Keratinocyte (primary cell): ENCODE measurements at regions not wholly inside any gene's neighbourhood (a gene's known extent, or its start where the extent isn't known, plus 50 kb on each side); places are given as distances from the start of the nearest gene placed in this dataset.

Source experiments
- DNase-seq: peaks from one replicate; pipeline ENCODE4 v3.0.0-alpha.2; 2011; ENCODE audit warnings: low read depth, missing footprints, low spot score
- FAIRE-seq: peaks from 2 replicates; lab custom pipeline; 2011; peaks lifted over from hg19 to GRCh38; lab: Jason Lieb, UNC
- H2AFZ ChIP-seq: 2 replicates; pipeline ENCODE4 v1.6.0; 2012; ENCODE audit warnings: low read length, control low read depth, inconsistent platforms; ENCODE audit not compliant: control insufficient read depth
- H3K27ac ChIP-seq: 2 replicates; pipeline ENCODE4 v1.5.1; 2011; ENCODE audit warnings: low read length; ENCODE audit not compliant: control insufficient read depth, insufficient read depth
- H3K27me3 ChIP-seq: 3 replicates; pipeline ENCODE4 v1.6.0; 2011; ENCODE audit warnings: low read length; ENCODE audit not compliant: control insufficient read depth, insufficient read depth; ENCODE audit errors: extremely low read depth
- H3K36me3 ChIP-seq, 2 experiments: 2 replicates in 1 of 2; 3 replicates in 1 of 2; pipeline ENCODE4 v1.5.1; 2011; ENCODE audit warnings: low read length in 2 of 2, mild to moderate bottlenecking in 1 of 2; ENCODE audit not compliant: control insufficient read depth in 2 of 2, insufficient read depth in 2 of 2; ENCODE audit errors: extremely low read depth in 1 of 2
- H3K4me1 ChIP-seq: 3 replicates; pipeline ENCODE4 v1.5.1; 2011; ENCODE audit warnings: low read length; ENCODE audit not compliant: control insufficient read depth, insufficient read depth; ENCODE audit errors: extremely low read depth
- H3K4me2 ChIP-seq: 3 replicates; pipeline ENCODE4 v1.6.0; 2011; ENCODE audit warnings: low read depth, low read length; ENCODE audit not compliant: control insufficient read depth, insufficient read depth; ENCODE audit errors: extremely low read depth
- H3K4me3 ChIP-seq, 3 experiments: fragments of 200-600 bp in 1 of 3; sonication (generic) in 1 of 3; 2 replicates in 2 of 3; 3 replicates in 1 of 3; pipeline ENCODE4 v1.5.1; 2011 to 2016; ENCODE audit warnings: low read length in 3 of 3, mild to moderate bottlenecking in 3 of 3, control low read depth in 2 of 3, inconsistent platforms in 1 of 3, low read depth in 1 of 3, mixed read lengths in 1 of 3, mixed run types in 1 of 3, moderate library complexity in 1 of 3; ENCODE audit not compliant: control insufficient read depth in 2 of 3, insufficient read depth in 2 of 3; ENCODE audit errors: extremely low read depth in 1 of 3
- H3K79me2 ChIP-seq: 2 replicates; pipeline ENCODE4 v1.6.0; 2012; ENCODE audit warnings: low read length; ENCODE audit not compliant: control insufficient read depth, insufficient read depth
- H3K9ac ChIP-seq: 3 replicates; pipeline ENCODE4 v1.6.0; 2011; ENCODE audit warnings: low read length; ENCODE audit not compliant: control insufficient read depth, insufficient read depth; ENCODE audit errors: extremely low read depth
- H3K9me1 ChIP-seq: 3 replicates; pipeline ENCODE4 v1.6.0; 2011; ENCODE audit warnings: low read length; ENCODE audit not compliant: control insufficient read depth, insufficient read depth; ENCODE audit errors: extremely low read depth
- H3K9me3 ChIP-seq: 2 replicates; pipeline ENCODE4 v1.5.1; 2012; ENCODE audit warnings: low read depth, low read length; ENCODE audit not compliant: control insufficient read depth
- H4K20me1 ChIP-seq: 3 replicates; pipeline ENCODE4 v1.6.0; 2011; ENCODE audit warnings: low read length; ENCODE audit not compliant: control insufficient read depth, insufficient read depth; ENCODE audit errors: extremely low read depth
- EZH2 ChIP-seq: IDR thresholded peaks from one replicate; pipeline ENCODE4 v1.6.1; 2012; ENCODE audit warnings: inconsistent platforms, mild to moderate bottlenecking, low read length, moderate library complexity
- dilution Hi-C: fragments of 300-500 bp; cut with MboI; formaldehyde crosslinking; loops from one replicate; pipeline ENCODE4 v1.7.0; 2020; ENCODE audit warnings: low sequenced_read_pairs; ENCODE audit not compliant: extremely low pct_ligation_motif_present
- TF ChIP-seq, protein P1 (sequence below), 3 experiments: IDR thresholded peaks in 1 of 3; conservative IDR thresholded peaks in 1 of 3; optimal IDR thresholded peaks in 1 of 3; 2 replicates in 2 of 3; 3 replicates in 1 of 3; pipeline versions ENCODE3 to v1.5.1; 2011; ENCODE audit warnings: low read length in 3 of 3, mild to moderate bottlenecking in 3 of 3, moderate library complexity in 2 of 3, control low read depth in 1 of 3, inconsistent platforms in 1 of 3; ENCODE audit not compliant: insufficient read depth in 2 of 3; ENCODE audit errors: extremely low read depth in 1 of 3

DNA sequence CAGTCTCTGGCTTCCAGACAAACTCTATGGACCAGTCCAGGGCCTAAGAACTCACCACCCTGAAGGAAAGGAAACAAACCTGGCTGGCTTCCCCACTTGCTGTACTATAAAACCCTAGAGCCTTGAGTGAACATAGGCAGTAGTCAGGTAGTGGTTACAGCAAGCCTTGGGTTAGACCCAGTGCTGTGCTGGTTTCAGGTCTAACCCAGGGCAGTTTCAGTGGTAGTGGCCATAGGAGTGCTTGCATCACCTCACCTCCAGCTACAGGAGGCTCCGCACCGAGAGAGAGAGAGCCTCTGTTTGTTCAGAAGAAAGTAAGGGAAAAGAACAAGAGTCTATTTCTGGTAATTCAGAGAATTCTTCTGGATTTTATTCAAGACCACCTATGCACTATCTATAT is 714.1 kb upstream of the CDH10 start:
- H3K27ac ChIP-seq = no peak overlapping the region
- no peak overlapping the region for H3K9ac ChIP-seq
- FAIRE-seq (no peak), DNase-seq (no peak)
- no peaks in the 10 kb centered on the region for H3K9me1 ChIP-seq
- no peaks in the 10 kb centered on the region for H3K79me2 ChIP-seq
- no peaks in the 10 kb centered on the region for H4K20me1 ChIP-seq
- H3K36me3 ChIP-seq = no peaks in the 10 kb centered on the region
- TF ChIP-seq, protein P1, sequence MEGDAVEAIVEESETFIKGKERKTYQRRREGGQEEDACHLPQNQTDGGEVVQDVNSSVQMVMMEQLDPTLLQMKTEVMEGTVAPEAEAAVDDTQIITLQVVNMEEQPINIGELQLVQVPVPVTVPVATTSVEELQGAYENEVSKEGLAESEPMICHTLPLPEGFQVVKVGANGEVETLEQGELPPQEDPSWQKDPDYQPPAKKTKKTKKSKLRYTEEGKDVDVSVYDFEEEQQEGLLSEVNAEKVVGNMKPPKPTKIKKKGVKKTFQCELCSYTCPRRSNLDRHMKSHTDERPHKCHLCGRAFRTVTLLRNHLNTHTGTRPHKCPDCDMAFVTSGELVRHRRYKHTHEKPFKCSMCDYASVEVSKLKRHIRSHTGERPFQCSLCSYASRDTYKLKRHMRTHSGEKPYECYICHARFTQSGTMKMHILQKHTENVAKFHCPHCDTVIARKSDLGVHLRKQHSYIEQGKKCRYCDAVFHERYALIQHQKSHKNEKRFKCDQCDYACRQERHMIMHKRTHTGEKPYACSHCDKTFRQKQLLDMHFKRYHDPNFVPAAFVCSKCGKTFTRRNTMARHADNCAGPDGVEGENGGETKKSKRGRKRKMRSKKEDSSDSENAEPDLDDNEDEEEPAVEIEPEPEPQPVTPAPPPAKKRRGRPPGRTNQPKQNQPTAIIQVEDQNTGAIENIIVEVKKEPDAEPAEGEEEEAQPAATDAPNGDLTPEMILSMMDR (optimal IDR thresholded peaks at IDR 0.05 in 1 of 3, IDR thresholded peaks at IDR 0.05 in 1 of 3, conservative IDR thresholded peaks at IDR 0.05 in 1 of 3; ENCODE audit: extremely low read depth in 1 of 3, insufficient read depth in 2 of 3, low read length in 3 of 3) = no peak
- no peak for TF ChIP-seq EZH2
- H3K4me2 ChIP-seq = no peak overlapping the region
- no peaks in the 10 kb centered on the region for H3K9me3 ChIP-seq
- H2AFZ ChIP-seq = no peak overlapping the region
- no peak overlapping the region for H3K4me3 ChIP-seq
- dilution Hi-C loops = no loop called here
- no peaks in the 10 kb centered on the region for H3K27me3 ChIP-seq
- no peaks in the 10 kb centered on the region for H3K4me1 ChIP-seq

GRCh38 chr5:25357605-25358004 is 712.8 kb upstream of the CDH10 start:
- no peaks in the 10 kb centered on the region for H3K27me3 ChIP-seq
- dilution Hi-C loops = no loop called here
- no peak overlapping the region for H2AFZ ChIP-seq
- no peak overlapping the region for H3K9ac ChIP-seq
- no peak for FAIRE-seq
- no peak overlapping the region for H3K4me2 ChIP-seq
- no peak overlapping the region for H3K27ac ChIP-seq
- H3K9me3 ChIP-seq = no peaks in the 10 kb centered on the region
- no peaks in the 10 kb centered on the region for H3K4me1 ChIP-seq
- H3K9me1 ChIP-seq = no peaks in the 10 kb centered on the region
- no peaks in the 10 kb centered on the region for H3K36me3 ChIP-seq
- no peak overlapping the region for H3K4me3 ChIP-seq
- TF ChIP-seq, protein P1 (optimal IDR thresholded peaks at IDR 0.05 in 1 of 3, IDR thresholded peaks at IDR 0.05 in 1 of 3, conservative IDR thresholded peaks at IDR 0.05 in 1 of 3; ENCODE audit: extremely low read depth in 1 of 3, insufficient read depth in 2 of 3, low read length in 3 of 3) = no peak
- no peak for TF ChIP-seq EZH2
- H4K20me1 ChIP-seq = no peaks in the 10 kb centered on the region
- no peaks in the 10 kb centered on the region for H3K79me2 ChIP-seq
- DNase-seq = no peak
